GM12873 (cell line): ENCODE measurements at regions not wholly inside any gene's neighbourhood (a gene's known extent, or its start where the extent isn't known, plus 50 kb on each side); places are given as distances from the start of the nearest gene placed in this dataset.

ENCODE experiments used
- TF ChIP-seq, protein P1 (sequence below): IDR thresholded peaks from 2 replicates; pipeline ENCODE4 v1.5.1; 2012; ENCODE audit warnings: low read depth, mild to moderate bottlenecking, moderate library complexity, low read length, control low read depth; ENCODE audit not compliant: insufficient read depth; ENCODE audit errors: missing control alignments

DNA sequence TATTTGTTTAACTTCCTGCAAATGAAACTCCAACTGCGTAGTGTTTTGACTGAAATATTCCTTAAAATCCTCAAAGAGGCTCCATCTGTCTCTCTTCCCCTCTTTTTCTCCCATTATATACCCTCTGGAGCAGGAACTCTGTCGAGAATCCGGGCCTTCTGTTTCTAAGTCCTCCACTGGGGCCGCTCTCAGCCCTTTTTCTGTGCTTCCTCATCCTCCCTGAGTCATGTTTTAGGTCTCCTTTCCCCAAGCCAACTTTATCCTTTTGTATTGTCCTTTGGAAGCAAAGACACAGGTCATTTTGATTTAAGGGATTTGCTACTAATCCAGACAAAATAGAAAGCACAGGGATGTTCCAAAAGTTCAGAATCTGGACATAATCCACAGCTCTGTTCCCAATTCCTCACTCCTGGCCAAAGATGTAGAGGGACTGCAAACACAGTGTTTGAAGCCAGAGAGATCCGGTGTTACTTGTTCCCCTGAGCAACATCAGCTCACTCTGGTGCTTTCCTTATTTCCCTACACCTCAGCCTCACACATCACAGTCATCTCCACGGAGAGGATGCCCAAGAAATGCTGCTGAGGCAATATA lies 131.0 kb upstream of the KLF3 start:
- TF ChIP-seq, protein P1, sequence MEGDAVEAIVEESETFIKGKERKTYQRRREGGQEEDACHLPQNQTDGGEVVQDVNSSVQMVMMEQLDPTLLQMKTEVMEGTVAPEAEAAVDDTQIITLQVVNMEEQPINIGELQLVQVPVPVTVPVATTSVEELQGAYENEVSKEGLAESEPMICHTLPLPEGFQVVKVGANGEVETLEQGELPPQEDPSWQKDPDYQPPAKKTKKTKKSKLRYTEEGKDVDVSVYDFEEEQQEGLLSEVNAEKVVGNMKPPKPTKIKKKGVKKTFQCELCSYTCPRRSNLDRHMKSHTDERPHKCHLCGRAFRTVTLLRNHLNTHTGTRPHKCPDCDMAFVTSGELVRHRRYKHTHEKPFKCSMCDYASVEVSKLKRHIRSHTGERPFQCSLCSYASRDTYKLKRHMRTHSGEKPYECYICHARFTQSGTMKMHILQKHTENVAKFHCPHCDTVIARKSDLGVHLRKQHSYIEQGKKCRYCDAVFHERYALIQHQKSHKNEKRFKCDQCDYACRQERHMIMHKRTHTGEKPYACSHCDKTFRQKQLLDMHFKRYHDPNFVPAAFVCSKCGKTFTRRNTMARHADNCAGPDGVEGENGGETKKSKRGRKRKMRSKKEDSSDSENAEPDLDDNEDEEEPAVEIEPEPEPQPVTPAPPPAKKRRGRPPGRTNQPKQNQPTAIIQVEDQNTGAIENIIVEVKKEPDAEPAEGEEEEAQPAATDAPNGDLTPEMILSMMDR: no peak

- TF ChIP-seq, protein P1: no peak
Measured at GRCh38 chr4:38534344-38535045, 129.5 kb upstream of the KLF3 start.

- TF ChIP-seq, protein P1: no peak
Measured at GRCh38 chr4:38535717-38536116, 128.3 kb upstream of the KLF3 start.

DNA sequence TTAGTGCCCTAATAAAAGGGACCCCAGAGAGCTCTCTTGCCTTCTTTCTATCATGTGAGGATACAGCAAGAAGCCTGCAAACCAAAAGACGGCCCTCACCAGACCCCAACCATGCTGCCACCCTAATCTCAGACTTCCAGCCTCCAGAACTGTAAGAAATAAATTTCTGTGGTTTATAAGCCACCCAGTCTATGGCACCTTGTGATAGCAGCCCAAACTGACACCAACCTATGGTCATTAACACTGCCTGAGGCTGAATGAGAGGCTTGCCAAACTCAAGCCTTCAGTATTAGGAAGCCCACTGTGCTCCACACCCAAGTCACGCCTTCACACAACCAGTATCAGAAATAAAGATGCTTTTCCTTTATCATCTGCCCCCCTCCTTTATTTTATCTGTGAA lies 127.3 kb upstream of the KLF3 start:
- TF ChIP-seq, protein P1: no peak

DNA sequence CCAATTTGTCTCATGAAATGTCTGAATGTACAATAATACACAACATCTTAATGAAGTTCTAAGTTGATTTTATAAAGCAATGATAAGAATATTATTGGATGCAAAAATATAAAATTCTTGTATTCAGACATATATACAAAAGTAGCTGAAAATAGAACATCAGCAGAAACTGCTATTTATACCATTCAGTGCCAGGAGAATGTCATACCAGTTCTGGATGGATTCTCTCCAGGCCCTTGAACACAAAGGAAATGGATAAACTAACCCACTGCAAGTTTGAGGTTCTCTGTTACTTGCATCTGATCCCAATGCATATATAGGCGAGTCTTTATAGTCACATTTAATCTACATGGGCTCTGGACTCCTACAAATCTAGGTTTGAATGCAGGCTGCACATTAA lies 126.3 kb upstream of the KLF3 start:
- TF ChIP-seq, protein P1: no peak

- TF ChIP-seq, protein P1: no peak
Measured at GRCh38 chr4:38538517-38538916, 125.5 kb upstream of the KLF3 start.

- TF ChIP-seq, protein P1: no peak
Measured at GRCh38 chr4:38539501-38539900, 124.5 kb upstream of the KLF3 start.
